T47D (cell line): ENCODE measurements at regions not wholly inside any gene's neighbourhood (a gene's known extent, or its start where the extent isn't known, plus 50 kb on each side); places are given as distances from the start of the nearest gene placed in this dataset.
"Not testable (repeated sequence)": the region's sequence is repeated elsewhere in the genome, so short reads cannot be mapped to it uniquely, and the experiment has no call there.

Source experiments
- DNase-seq, 2 experiments: peaks; one replicate each; pipeline versions ENCODE4 v3.0.0 to v3.0.0-alpha.2; 2011 to 2012; ENCODE audit warnings: low read depth in 1 of 2, low spot score in 1 of 2
- JUND ChIP-seq: IDR thresholded peaks from 2 replicates; pipeline ENCODE4 v1.6.1; 2012; ENCODE audit warnings: low read depth
- in situ Hi-C: cut with HindIII; loops from 2 replicates; pipeline ENCODE4 v1.10.0; 2016; ENCODE audit warnings: low sequenced_read_pairs, low pct_unique_long_range_greater_than_20kb

DNA sequence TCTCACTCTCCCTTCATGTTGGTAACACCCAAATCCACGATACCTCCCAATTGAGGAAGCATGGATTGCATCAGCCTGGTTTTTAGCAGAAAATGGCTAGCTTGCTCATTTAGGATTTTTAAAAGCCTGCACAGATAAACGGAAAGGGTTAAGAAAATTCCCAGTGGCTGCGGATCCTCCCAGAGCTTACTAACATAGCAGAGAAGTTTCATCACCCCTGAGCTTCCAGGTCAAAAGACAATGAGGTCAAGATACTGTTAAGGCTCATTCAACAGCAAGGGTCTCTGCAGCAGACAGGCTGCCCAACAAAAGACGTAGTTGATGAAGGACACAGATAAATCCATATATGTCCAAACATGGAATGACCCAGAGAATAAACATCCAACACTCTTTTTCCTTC, 220.2 kb downstream of the ASMT start:
- in situ Hi-C loops: no loop called here
- no peak for DNase-seq
- TF ChIP-seq JUND: no peak

DNA sequence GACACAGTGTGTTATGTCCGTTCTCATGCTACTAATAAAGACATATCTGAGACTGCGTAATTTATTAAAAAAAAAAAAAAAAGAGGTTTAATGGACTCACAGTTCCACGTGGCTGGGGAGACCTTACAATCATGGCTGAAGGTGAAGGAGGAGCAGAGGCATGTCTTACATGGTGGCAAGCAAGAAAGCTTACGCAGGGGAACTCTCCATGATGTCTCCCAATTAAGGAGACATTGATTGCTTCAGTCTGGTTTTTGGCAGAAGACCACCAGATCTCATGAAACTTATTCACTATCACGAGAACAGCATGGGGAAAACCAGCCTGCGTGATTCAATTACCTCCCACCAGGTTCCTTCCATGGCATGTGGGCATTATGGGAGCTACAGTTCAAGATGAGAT, 221.8 kb downstream of the ASMT start:
- no peak for DNase-seq
- in situ Hi-C loops: no loop called here
- no peak for TF ChIP-seq JUND

DNA sequence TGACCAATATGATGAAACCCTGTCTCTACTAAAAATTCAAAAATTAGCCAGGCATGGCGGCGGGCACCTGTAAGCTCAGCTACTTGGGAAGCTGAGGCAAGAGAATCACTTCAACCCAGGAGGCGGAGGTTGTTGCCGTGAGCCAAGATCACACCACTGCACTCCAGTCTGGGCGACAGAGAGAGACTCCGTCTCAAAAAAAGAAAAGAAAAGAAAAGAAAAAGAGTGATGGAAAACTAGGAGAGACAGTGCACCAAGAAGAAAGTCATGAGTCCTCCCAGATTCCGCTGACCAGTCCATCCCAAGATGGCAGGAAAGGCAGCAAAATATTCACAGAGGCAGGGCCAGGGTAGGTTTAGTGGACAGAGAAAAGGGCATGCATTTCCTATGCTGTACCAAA, 226.9 kb downstream of the ASMT start:
- in situ Hi-C loops: no loop called here
- TF ChIP-seq JUND: no peak
- DNase-seq: no peak

DNA sequence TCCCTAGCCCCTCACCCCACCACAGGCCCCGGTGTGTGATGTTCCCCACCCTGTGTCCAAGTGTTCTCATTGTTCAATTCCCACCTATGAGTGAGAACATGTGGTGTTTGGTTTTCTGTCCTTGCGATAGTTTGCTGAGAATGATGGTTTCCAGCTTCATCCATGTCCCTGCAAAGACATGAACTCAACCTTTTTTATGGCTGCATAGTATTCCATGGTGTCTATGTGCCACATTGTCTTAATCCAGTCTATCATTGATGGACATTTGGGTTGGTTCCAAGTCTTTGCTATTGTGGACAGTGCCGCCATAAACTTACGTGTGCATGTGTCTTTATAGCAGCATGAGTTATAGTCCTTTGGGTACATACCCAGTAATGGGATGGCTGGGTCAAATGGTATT, 232.1 kb downstream of the ASMT start:
- DNase-seq, in situ Hi-C loops: not testable (repeated sequence)

DNA sequence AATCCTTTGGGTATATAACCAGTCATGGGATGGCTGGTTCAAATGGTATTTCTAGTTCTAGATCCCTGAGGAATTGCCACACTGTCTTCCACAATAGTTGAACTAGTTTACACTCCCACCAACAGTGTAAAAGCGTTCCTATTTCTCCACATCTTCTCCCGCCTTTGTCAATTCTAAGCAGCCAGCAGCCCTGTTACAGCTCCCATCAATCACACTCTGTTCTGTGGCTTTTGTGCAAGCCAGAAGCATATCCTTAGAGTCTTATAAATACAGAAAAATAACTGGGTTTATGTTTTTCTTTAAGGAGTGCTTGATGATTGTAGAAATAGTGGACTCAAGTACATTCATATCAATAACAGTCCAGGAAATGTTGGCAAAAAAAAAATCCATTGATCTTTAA, 232.9 kb downstream of the ASMT start:
- in situ Hi-C loops: not testable (repeated sequence)

DNA sequence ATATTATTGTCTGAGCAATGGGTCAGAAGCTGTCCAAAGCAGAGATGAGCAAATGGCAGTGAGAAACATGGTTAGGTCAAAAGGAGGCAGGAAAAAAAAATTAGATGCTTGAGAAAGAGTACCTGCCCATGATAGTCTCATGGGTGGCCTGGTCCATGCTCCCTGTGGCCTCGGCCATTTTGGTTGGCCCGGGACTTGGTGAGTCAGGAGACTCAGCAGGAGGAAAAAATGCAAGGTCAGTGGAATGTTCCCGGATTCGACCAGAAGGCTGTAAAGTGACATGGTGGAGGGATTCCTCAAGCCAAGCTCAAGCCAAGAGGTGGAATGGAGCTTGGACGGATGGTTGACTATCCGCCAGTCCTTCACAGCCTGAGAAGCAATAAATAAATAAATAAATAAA, 236.7 kb downstream of the ASMT start:
- no peak for TF ChIP-seq JUND
- no peak for DNase-seq
- in situ Hi-C loops: no loop called here

More for the DNA sequence above, 232.9 kb downstream of the ASMT start:
- not testable (repeated sequence) for DNase-seq

DNA sequence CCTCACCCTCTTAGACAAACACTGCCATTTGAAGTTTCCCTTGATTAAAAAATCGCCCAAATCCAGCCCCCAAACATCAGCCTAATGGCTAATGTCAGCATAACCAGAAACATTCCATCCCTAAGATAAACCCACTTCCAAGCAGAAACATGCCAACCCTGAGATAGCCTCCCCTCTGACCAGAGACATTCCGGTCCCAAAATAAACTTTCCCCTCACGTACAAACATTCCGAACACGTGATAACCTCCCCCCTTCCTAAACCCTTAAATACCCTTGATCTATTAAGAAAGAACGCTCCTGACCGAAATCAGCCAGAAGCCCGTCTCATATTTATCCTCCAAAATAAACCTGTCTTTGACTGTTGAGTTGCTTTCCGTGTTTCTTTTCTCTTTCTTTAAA, 237.2 kb downstream of the ASMT start:
- in situ Hi-C loops: no loop called here
- TF ChIP-seq JUND: no peak
- no peak for DNase-seq

DNA sequence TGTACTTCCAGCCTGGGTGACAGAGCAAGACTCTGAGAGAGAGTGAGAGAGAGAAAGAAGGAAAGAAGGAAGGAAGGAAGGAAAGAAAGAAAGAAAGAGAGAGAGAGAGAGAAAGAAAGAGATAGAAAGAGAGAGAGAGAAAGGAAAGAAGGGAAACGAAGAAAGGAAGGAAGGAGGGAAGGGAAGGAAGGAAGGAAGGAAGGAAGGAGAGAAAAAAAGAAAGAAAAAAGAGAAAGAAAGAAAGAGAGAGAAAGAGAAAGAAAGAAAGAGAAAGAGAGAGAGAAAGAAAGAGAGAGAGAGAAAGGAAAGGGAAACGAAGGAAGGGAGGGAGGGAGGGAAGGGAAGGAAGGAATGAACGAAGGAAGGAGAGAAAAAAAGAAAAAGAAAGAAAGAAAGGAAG, 238.6 kb downstream of the ASMT start:
- DNase-seq: no peak
- no peak for TF ChIP-seq JUND
- in situ Hi-C loops: no loop called here

DNA sequence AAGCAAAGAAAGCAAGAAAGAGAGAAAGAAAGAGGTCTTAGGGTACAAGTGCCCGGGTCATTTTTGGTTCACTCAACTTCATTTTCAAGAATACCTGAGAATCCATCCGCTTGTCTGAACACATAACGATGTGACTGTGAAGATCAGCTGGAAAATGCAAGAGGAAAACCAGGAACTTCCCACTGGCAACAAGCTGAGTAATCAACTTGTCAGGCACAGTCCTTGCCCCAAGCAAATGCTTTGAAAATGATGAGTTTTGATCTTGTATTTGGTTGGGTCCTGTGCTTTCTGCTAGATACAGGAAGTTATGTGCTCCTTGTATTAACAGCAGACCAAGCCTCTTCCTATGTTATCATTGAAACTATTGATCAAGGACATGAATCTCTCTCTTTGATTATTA, 239.1 kb downstream of the ASMT start:
- TF ChIP-seq JUND: no peak
- in situ Hi-C loops: no loop called here
- no peak for DNase-seq

DNA sequence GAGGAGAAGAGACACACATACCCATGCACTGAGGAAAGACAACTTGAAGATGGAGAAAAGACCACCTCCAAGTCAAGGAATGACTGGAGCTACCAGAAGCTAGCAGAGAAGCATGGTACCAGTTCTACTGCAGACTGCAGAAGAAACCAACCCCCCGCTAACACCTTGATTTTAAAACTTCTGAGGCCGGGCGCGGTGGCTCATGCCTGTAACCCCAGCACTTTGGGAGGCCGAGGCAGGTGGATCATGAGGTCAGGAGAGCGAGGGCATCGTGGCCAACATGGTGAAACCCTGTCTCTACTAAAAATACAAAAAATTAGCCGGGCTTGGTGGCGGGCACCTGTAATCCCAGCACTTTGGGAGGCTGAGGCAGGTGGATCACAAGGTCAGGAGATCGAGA, 240.0 kb downstream of the ASMT start:
- DNase-seq: not testable (repeated sequence)

DNA sequence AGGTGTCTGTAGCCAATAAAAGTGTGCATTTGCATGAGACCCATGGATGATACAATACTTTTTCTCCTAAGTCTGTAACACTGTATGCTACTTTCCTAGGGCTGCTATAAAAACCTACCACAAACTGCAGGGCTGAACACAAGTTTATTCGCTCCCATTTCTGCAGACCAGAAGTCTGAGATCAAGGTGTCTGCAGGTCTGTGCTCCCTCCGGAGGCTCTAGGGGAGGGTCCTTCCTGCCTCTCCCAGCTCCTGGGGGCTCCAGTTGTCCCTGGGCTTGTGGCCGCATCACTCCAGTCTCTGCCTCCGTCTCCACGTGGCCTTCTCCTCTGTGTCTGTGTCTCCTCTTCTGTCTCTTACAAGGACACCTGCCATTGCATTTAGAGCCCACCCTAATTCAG, 244.4 kb downstream of the ASMT start:
- in situ Hi-C loops, DNase-seq: not testable (repeated sequence)

More for the DNA sequence above, 240.0 kb downstream of the ASMT start:
- in situ Hi-C loops: not testable (repeated sequence)

DNA sequence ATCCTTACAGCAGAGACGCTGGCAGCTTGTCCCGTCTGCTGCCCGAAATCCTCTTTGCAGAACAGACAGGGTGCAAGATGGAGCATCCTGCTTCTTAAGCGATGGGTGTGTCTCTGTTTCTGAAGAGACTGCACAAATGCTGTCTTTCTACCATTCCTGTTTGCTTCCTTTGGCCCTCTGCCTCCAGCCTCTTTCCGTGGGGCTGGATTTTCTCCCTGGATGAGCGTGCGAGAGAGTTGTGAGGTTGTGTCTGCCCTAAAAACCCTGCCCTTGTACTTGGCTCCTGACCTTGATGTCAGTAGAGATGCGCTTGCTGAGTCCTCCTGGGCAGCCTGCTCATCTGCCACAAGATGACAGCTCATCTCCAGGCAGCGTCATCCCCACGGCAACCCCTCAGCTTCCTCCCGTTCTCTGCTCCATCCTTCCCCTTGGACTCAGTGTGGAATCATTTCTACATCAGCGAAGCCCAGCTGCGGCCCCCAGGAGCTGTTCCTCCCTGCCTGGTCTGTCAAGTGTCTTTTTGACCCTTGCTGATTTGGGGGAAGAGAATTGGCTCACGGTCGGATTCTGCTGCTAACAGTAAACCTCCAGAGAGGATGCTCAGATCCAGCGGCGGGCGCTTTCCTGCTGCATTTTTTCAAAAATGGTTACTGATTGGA, 246.2 kb downstream of the ASMT start:
- in situ Hi-C loops: no loop called here
- DNase-seq: no peak
- no peak for TF ChIP-seq JUND

DNA sequence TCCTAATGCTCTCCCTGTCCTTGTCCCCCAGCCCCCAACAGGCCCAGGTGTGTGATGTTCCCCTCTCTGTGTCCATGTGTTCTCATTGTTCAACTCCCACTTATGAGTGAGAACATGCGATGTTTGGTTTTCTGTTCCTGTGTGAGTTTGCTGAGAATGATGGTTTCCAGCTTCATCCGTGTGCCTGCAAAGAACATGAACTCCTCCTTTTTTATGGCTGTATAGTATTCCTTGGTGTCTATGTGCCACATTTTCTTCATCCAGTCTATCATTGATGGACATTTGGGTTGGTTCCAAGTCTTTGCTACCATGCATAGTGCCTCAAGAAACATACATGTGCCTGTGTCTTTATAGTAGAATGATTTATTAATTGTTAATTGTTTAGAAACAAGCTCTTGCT, 249.1 kb downstream of the ASMT start:
- in situ Hi-C loops, DNase-seq: not testable (repeated sequence)

DNA sequence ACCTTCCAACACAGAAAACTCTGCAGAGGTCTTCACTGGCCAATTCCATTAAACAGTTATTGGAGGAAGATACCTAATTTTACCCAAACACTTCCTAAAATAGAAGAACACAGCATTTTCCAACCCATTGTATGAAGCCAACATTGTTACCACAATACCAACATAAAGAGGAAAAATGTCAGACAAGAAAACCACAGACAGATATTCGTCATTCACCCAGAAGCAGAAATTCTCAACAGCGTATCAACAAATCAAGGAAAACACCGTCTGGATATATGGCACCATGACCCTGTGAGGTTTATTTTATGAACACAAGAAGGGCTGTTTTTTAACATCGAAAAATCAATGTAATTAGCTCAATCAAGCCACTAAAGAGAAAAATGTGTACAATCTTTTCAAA, 255.6 kb downstream of the ASMT start:
- no peak for TF ChIP-seq JUND
- in situ Hi-C loops: no loop called here
- DNase-seq: no peak
